ENCODE measurements at regions not wholly inside any gene's neighbourhood (a gene's known extent, or its start where the extent isn't known, plus 50 kb on each side); places are given as distances from the start of the nearest gene placed in this dataset.

GRCh38 chr2:235295831-235296230, 198.0 kb upstream of the AGAP1 start:
- Histone ChIP-seq H3K4me1 (peaks cover 0 to 6% of the 10 kb centered on the region in 2 donors), H3K4me3 (no peak overlapping the region), H3K27me3 (no peaks in the 10 kb centered on the region), H3K36me3 (no peaks in the 10 kb centered on the region), H3K9me3 (no peaks in the 10 kb centered on the region), H3K27ac (no peak overlapping the region)
- TF ChIP-seq POLR2AphosphoS5 (IDR thresholded peaks at IDR 0.05) (no peak), CTCF (IDR thresholded peaks at IDR 0.05) (no peak), POLR2A (IDR thresholded peaks at IDR 0.05) (no peak)
- no peak for DNase-seq (ENCODE audit: low spot score in 2 of 2)
- intact Hi-C loops (cut with DNase I; ENCODE audit: low total_unique reads) = no loop called here

- intact Hi-C loops (cut with DNase I; ENCODE audit: low total_unique reads) = no loop called here
- no peaks in the 10 kb centered on the region for H3K36me3 ChIP-seq
Observed at GRCh38 chr2:235300368-235301201, 193.3 kb upstream of the AGAP1 start.

GRCh38 chr2:235301202-235302076, 192.4 kb upstream of the AGAP1 start:
- H3K4me1 ChIP-seq = peaks cover 0 to 6% of the 10 kb centered on the region in 2 donors
- no peak overlapping the region for H3K4me3 ChIP-seq
- no peaks in the 10 kb centered on the region for H3K9me3 ChIP-seq
- H3K27ac ChIP-seq = no peak overlapping the region
- TF ChIP-seq CTCF (IDR thresholded peaks at IDR 0.05) (no peak), POLR2A (IDR thresholded peaks at IDR 0.05) (no peak), POLR2AphosphoS5 (IDR thresholded peaks at IDR 0.05) (no peak)
- no peaks in the 10 kb centered on the region for H3K27me3 ChIP-seq
- no peak for DNase-seq (ENCODE audit: low spot score in 2 of 2)
- no peaks in the 10 kb centered on the region for H3K36me3 ChIP-seq
- intact Hi-C loops (cut with DNase I; ENCODE audit: low total_unique reads) = no loop called here

More at GRCh38 chr2:235300368-235301201, 193.3 kb upstream of the AGAP1 start:
- TF ChIP-seq POLR2AphosphoS5 (IDR thresholded peaks at IDR 0.05) (peak in 1 of 3 donors; percentile 15), POLR2A (IDR thresholded peaks at IDR 0.05) (no peak)
- Histone ChIP-seq H3K4me3 (peak overlapping the region in 1 of 3 donors; percentile 3), H3K27ac (peak overlapping the region; percentile 48 to 67), H3K27me3 (no peaks in the 10 kb centered on the region), H3K9me3 (no peaks in the 10 kb centered on the region), H3K4me1 (peaks cover 0 to 6% of the 10 kb centered on the region in 2 donors)
- DNase-seq (ENCODE audit: low spot score in 2 of 2) = peak in 1 of 2 donors; percentile 65

GRCh38 chr2:235302263-235302662, 191.6 kb upstream of the AGAP1 start:
- DNase-seq (ENCODE audit: low spot score in 2 of 2) = no peak
- no peaks in the 10 kb centered on the region for H3K36me3 ChIP-seq
- H3K4me1 ChIP-seq = peaks cover 0 to 6% of the 10 kb centered on the region in 2 donors
- TF ChIP-seq CTCF (IDR thresholded peaks at IDR 0.05) (no peak), POLR2A (IDR thresholded peaks at IDR 0.05) (no peak), POLR2AphosphoS5 (IDR thresholded peaks at IDR 0.05) (no peak)
- H3K27ac ChIP-seq = no peak overlapping the region
- H3K9me3 ChIP-seq = no peaks in the 10 kb centered on the region
- no peak overlapping the region for H3K4me3 ChIP-seq
- H3K27me3 ChIP-seq = no peaks in the 10 kb centered on the region
- intact Hi-C loops (cut with DNase I; ENCODE audit: low total_unique reads) = no loop called here

- H3K36me3 ChIP-seq = no peaks in the 10 kb centered on the region
- no peaks in the 10 kb centered on the region for H3K9me3 ChIP-seq
- H3K4me1 ChIP-seq = peaks cover 0 to 6% of the 10 kb centered on the region in 2 donors
- intact Hi-C loops (cut with DNase I; ENCODE audit: low total_unique reads) = no loop called here
- TF ChIP-seq POLR2A (IDR thresholded peaks at IDR 0.05) (no peak), POLR2AphosphoS5 (IDR thresholded peaks at IDR 0.05) (no peak), CTCF (IDR thresholded peaks at IDR 0.05) (no peak)
- DNase-seq (ENCODE audit: low spot score in 2 of 2) = no peak
- no peak overlapping the region for H3K4me3 ChIP-seq
- no peak overlapping the region for H3K27ac ChIP-seq
- H3K27me3 ChIP-seq = no peaks in the 10 kb centered on the region
Observed at GRCh38 chr2:235303499-235304291, 190.1 kb upstream of the AGAP1 start.

All from breast epithelium (tissue), 4 donors.